ENCODE measurements at regions not wholly inside any gene's neighbourhood (a gene's known extent, or its start where the extent isn't known, plus 50 kb on each side); places are given as distances from the start of the nearest gene placed in this dataset.
"Not testable (repeated sequence)": the region's sequence is repeated elsewhere in the genome, so short reads cannot be mapped to it uniquely, and the experiment has no call there.

GRCh38 chr9:95785209-95785608 lies 90.3 kb upstream of the ERCC6L2 start:
- no peak for DNase-seq (ENCODE audit: low read depth)

DNA sequence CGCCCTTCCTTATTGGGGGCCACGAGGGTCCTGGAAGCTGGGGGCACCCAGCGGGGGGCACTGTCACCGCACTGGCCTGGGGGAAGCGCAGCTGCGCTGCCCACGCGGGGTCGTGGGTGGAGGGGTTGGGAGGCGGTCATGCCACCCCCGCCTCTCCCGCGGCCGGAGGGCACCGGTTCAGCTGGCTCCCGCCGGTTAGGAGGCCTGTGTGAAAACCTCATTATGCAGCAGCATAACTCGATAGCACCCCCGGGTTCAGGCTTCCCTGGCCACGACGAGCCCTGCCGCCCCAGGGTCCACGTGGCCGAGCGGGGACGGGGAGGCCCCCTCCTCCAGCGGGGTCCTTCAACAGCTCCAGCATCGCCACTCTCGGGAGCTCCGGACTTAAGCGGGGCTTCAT lies 91.2 kb upstream of the ERCC6L2 start:
- DNase-seq (ENCODE audit: low read depth), result no peak

GRCh38 chr9:95783426-95783975 lies 92.0 kb upstream of the ERCC6L2 start:
- no peak for DNase-seq (ENCODE audit: low read depth)

DNA sequence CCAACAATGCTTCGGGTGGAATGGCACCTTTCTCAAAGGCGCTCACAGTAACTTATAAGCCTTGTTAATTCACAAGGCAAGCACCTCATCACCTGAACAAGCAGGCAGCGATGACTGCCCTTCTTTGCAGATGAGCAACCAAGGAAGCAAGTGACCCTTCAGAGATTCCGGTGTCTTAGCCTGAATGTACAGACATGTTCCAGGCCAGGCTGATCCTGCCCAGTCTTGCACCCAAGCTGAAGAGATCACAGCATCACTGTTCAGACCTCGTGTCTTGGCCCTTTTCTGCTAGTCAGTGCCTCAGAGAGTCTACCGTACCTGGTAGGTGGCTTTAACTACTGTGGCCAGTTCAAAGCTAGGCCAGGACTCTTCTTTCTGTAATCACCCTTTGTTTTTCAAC lies 94.7 kb upstream of the ERCC6L2 start:
- no peak for DNase-seq (ENCODE audit: low read depth)

DNA sequence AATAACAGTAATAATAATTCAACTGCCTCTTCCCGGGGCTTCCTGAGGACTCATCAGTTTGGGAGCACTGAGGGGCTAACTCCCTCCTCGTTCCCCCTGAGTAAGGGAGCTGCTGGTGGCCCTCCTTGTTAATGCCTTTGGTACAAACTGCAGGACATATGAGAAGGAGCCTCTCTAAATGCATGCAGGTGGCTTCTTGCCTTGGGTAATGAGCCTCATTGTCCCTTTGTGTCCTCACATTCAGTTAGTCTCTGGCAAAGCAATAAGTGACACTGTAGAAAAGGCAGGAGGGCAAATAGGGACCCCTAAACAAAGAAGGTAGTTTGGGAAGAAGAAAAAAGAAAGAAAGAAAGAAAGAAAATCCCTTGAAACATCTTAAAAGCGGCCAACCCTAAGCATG lies 95.4 kb upstream of the ERCC6L2 start:
- no peak for DNase-seq (ENCODE audit: low read depth)

DNA sequence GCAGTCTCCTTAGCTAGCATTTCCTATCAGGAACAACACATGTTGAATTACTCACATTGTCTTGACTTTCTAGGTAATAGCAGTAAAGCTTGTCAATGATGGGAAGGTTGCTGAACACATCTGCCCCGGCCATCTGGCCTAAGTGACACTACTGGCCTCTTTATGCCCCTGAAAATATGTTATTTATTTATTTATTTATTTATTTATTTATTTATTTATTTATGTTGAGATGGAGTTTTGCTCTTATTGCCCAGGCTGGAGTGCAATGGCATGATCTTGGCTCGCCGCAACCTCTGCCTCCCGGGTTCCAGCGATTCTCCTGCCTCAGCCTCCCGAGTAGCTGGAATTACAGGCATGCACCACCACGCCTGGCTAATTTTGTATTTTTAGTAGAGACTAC lies 95.9 kb upstream of the ERCC6L2 start:
- DNase-seq (ENCODE audit: low read depth), result not testable (repeated sequence)

DNA sequence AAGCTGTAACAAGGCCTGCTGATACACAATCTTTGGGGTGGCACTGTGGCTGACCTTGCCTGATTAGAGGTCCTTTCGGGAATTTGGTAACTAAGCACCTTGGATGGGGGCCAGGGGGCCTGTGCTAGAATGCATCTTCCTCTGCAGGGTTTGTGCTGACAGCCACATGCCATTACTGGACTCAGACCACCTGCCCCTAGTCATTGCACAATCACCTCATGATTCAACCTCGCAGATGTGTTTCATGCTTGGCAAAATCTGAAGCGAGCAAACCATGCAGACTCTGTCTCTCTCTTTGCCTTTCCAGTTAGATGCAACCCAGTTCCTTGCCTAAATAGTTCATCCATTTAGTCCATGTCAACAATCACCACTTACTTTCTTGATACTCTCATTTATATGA lies 96.5 kb upstream of the ERCC6L2 start:
- no peak for DNase-seq (ENCODE audit: low read depth)

GRCh38 chr9:95777136-95777535 lies 98.4 kb upstream of the ERCC6L2 start:
- no peak for DNase-seq (ENCODE audit: low read depth)

GRCh38 chr9:95776176-95776575 lies 99.3 kb upstream of the ERCC6L2 start:
- DNase-seq (ENCODE audit: low read depth), result no peak

DNA sequence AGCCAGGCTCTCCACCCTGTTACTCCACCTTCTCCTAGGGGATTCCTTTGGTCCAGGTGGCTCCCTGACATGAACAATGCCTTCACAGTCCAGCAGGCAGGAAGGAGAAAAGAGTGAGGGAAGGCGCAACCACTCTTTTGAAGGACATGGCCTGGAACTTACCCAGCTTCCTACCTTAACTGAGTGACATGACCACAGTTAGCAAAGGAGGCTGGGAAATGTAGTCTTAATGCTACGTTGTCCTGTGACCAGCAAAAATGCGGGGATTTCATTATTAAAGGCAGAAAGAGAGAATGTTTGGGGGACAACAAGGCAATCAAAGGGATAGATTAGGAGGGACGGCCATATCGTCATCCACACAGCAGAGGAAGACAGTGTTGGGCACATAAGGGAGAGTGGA lies 100.3 kb upstream of the ERCC6L2 start:
- no peak for DNase-seq (ENCODE audit: low read depth)

DNA sequence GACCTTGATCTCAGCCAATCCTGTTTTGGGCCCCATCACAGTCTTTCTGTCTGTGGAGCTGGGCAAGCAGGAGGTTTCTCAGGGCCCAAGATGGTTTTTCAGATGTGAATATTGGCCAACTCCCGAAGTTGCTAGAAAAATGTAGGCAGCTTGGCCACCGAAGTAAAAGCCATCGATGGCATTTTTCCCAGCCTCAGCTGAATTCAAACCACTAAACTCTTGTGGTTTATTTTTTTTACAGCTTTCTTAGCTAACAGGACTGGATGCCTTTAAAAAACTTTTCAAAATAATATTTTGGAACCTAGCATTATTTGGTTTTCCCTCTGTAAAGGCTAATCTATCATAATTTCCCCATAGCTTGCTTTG lies 102.5 kb upstream of the ERCC6L2 start:
- DNase-seq (ENCODE audit: low read depth), result no peak

- no peak for DNase-seq (ENCODE audit: low read depth)
Observed at GRCh38 chr9:95772320-95773052, 103.0 kb upstream of the ERCC6L2 start.

DNA sequence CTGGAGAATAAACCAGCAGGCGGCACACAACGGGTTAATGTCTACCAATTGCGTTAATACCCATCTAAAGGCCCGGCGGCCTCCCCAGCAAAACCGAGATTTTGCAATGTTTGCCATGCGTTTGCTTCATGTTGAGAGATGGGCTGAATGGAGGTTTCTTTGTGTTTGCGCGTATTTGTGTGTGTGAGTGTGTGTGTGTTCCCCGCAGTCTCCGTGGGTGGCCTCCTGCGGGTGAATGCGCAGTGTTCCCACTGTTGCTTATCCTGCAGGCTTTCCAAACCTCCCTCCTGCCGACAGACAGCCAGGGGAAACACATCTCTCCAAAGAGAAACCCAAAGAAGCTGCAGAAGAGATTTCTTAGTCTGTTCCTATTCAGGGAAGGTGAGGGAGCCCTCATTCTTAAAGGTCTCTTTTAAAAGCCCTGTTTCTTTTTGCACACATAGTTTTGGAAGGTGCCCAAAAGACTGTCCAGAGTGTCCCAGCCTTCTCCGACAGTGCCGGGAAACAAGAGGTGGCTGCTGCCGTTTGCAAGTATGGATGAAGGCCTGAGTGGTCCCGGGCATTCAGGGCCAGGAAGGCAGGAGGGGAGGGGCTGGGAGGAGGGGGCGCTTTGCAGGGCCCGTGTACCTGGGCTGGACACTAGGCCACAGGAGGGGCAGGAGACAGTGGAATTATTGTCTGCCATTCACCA lies 103.8 kb upstream of the ERCC6L2 start:
- DNase-seq (ENCODE audit: low read depth), result no peak

DNA sequence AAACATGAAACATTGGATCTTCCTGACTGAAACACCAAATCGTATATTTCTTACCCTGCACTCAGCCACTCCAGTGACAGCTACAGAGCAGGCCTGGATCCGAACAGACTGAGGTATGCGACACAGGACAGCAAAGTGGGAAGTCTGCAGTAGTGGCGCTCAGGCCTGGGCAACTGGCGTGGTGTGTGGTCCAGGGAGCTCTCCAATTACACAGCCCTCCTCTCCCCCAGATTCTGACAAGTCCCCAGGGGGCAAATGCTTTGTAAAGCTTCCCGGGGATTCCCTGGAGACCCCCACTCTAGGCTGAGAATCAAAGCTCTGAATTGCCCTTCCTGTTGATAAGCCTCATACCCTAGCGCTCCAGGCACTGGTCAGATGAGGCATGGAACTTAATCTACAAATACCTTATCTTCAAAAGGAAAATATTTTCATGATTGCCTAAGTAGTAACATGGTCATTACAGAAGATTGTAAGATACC lies 104.8 kb upstream of the ERCC6L2 start:
- DNase-seq (ENCODE audit: low read depth), result no peak

GRCh38 chr9:95769909-95770433 lies 105.5 kb upstream of the ERCC6L2 start:
- no peak for DNase-seq (ENCODE audit: low read depth)

- no peak for DNase-seq (ENCODE audit: low read depth)
Observed at GRCh38 chr9:95769473-95769872, 106.0 kb upstream of the ERCC6L2 start.

- DNase-seq (ENCODE audit: low read depth), result no peak
Observed at GRCh38 chr9:95766906-95767305, 108.6 kb upstream of the ERCC6L2 start.

GRCh38 chr9:95764533-95765319 lies 110.8 kb upstream of the ERCC6L2 start:
- no peak for DNase-seq (ENCODE audit: low read depth)

GRCh38 chr9:95763983-95764382 lies 111.5 kb upstream of the ERCC6L2 start:
- DNase-seq (ENCODE audit: low read depth), result no peak

DNA sequence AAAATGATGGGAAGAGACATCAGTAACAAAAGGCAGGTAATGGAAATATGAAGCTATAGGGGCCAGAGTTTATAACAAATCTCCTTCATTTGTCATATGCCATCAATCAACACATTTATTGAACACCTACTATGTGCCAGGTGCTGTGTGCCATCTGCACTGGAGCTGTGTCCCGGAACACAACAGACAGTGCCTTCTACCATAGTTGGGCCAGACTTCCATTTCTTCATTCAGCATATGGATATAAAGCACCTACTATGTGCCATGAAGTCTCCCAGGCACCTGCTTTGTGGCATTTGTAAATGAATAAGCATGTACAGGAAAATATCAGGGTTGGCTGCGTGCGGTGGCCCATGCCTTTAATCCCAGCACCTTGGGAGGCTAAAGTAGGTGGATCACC lies 112.5 kb upstream of the ERCC6L2 start:
- DNase-seq (ENCODE audit: low read depth), result no peak

DNA sequence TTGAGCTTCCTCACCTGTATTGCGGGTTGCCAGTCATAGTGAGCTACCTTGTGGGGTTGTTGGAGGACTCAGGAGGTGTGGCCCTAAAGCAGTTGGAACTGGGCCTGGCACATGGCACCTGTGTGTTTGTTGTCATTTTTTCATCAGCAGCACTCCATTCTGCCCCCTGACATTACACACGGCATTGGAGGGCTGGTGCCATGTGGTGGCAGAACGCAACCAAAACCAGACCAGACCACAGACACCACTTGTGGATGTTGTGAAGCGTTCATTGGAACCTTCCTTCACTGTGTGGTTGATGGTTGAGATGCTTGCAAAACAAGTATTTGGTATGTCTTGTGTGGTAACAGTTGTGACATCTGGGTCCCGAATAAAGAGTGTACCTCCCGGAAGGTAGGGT lies 113.2 kb upstream of the ERCC6L2 start:
- DNase-seq (ENCODE audit: low read depth), result no peak

DNA sequence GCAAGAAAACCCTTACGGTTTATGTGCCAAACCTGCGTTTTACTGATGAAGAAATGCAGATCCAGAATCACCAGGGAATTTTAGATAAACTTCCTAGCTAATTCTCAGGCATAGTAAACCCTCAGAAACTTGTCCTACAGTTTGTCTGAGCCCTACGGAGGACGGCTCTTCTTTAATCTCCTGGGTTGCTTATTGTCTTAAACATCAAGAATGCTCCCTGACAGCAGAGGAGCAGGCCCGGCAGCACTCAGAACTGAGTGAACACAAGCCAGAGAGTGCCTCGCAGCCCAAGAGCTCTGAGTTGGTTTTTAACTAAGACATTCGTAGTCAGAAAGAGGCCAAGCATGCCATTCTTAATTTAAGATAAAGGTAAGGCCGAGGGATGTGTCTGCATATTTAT lies 114.7 kb upstream of the ERCC6L2 start:
- no peak for DNase-seq (ENCODE audit: low read depth)

Measured in forelimb muscle (tissue), 1 donor.